Activated CD8-positive, alpha-beta memory T cell treated with anti-CD3 and anti-CD28 coated beads, Interleukin-2, amount 10 ng/mL, durations not matched to agents 7 days and 5 days (primary cell): ENCODE measurements at regions not wholly inside any gene's neighbourhood (a gene's known extent, or its start where the extent isn't known, plus 50 kb on each side); places are given as distances from the start of the nearest gene placed in this dataset.

Experiments used
- ATAC-seq: fragments of 150-1000 bp; cut with Tn5 transposase; one replicate; pipeline ENCODE4 v1.10.0; 2021; ENCODE audit warnings: moderate library complexity
- CTCF ChIA-PET: fragments of 350-600 bp; sonication (Branson Sonifier 250); formaldehyde crosslinking; loops from one replicate; lab custom pipeline; 2021; ENCODE audit warnings: antibody characterized with exemption; lab: Charles Lee
- DNase-seq: peaks from one replicate; pipeline ENCODE4 v3.0.0-alpha.2; 2020
- H3K27ac Mint-ChIP-seq: one replicate; pipeline ENCODE4 v1.8.0; 2021; ENCODE audit warnings: mild to moderate bottlenecking, mixed read lengths
- H3K27me3 Mint-ChIP-seq: one replicate; pipeline ENCODE4 v1.8.0; 2021; ENCODE audit warnings: mixed read lengths
- H3K36me3 Mint-ChIP-seq: one replicate; pipeline ENCODE4 v1.8.0; 2021; ENCODE audit warnings: mild to moderate bottlenecking, mixed read lengths
- H3K4me1 Mint-ChIP-seq: one replicate; pipeline ENCODE4 v1.8.0; 2021; ENCODE audit warnings: mixed read lengths
- H3K4me3 Mint-ChIP-seq: one replicate; pipeline ENCODE4 v1.8.0; 2021; ENCODE audit warnings: mild to moderate bottlenecking, moderate library complexity, mixed read lengths
- H3K9me3 Mint-ChIP-seq: one replicate; pipeline ENCODE4 v1.8.0; 2022; ENCODE audit warnings: low read depth, mixed read lengths

- Mint-ChIP-seq H3K4me3 (no peak overlapping the region), H3K9me3 (peaks cover 4% of the 10 kb centered on the region), H3K27ac (no peak overlapping the region), H3K4me1 (peaks cover 39% of the 10 kb centered on the region), H3K27me3 (no peaks in the 10 kb centered on the region), H3K36me3 (peaks cover 12% of the 10 kb centered on the region)
- CTCF ChIA-PET: interaction anchor here (1.0 to 7.0 kb wide), 3 partner anchors 25 to 53 kb away, joined by 3 to 54 read pairs (median 3); partner anchors contain the start of gene RASGRP1
- ATAC-seq (no peak), DNase-seq (no peak)
These were observed 50.0 kb upstream of the RASGRP1 start for GRCh38 chr15:38614621-38615020.

GRCh38 chr15:38617831-38618230 lies 53.2 kb upstream of the RASGRP1 start:
- Mint-ChIP-seq H3K27me3 (no peaks in the 10 kb centered on the region), H3K27ac (no peak overlapping the region), H3K9me3 (no peaks in the 10 kb centered on the region), H3K36me3 (peaks cover 8% of the 10 kb centered on the region), H3K4me1 (peaks cover 7% of the 10 kb centered on the region), H3K4me3 (no peak overlapping the region)
- CTCF ChIA-PET: interaction anchor here (1.4 to 2.8 kb wide), 2 partner anchors 9 to 54 kb away, joined by 6 to 10 read pairs; partner anchors contain the start of gene RASGRP1
- ATAC-seq (no peak), DNase-seq (no peak)

- Mint-ChIP-seq H3K4me1 (peaks cover 5% of the 10 kb centered on the region), H3K36me3 (peaks cover 8% of the 10 kb centered on the region), H3K27me3 (no peaks in the 10 kb centered on the region), H3K4me3 (no peak overlapping the region), H3K9me3 (no peaks in the 10 kb centered on the region), H3K27ac (no peak overlapping the region)
- no peak for DNase-seq
- CTCF ChIA-PET: interaction anchor here (0.6 to 2.8 kb wide), 4 partner anchors 8 to 178 kb away, joined by 3 to 10 read pairs (median 4); partner anchors contain the start of gene RASGRP1
- ATAC-seq: no peak
These were observed 53.8 kb upstream of the RASGRP1 start for GRCh38 chr15:38618242-38618955.

GRCh38 chr15:38620098-38620497 lies 55.5 kb upstream of the RASGRP1 start:
- Mint-ChIP-seq H3K27me3 (no peaks in the 10 kb centered on the region), H3K4me1 (peaks cover 12% of the 10 kb centered on the region), H3K4me3 (no peak overlapping the region), H3K36me3 (peaks cover 6% of the 10 kb centered on the region), H3K27ac (no peak overlapping the region), H3K9me3 (no peaks in the 10 kb centered on the region)
- ATAC-seq (no peak), DNase-seq (no peak)
- CTCF ChIA-PET: interaction anchor here (1.4 kb wide), 1 partner anchor 23 kb away, joined by 3 read pairs; no protein-coding TSS in a partner anchor

- no peak for DNase-seq
- peaks cover 6% of the 10 kb centered on the region for H3K36me3 Mint-ChIP-seq
- H3K4me1 Mint-ChIP-seq: peaks cover 12% of the 10 kb centered on the region
- no peak for ATAC-seq
- H3K27ac Mint-ChIP-seq: no peak overlapping the region
- no peaks in the 10 kb centered on the region for H3K27me3 Mint-ChIP-seq
- CTCF ChIA-PET: interaction anchor here (1.3 to 1.4 kb wide), 2 partner anchors 22 kb away, joined by 3 read pairs; no protein-coding TSS in a partner anchor
- H3K9me3 Mint-ChIP-seq: peaks cover 2% of the 10 kb centered on the region
- no peak overlapping the region for H3K4me3 Mint-ChIP-seq
These were observed 56.4 kb upstream of the RASGRP1 start for GRCh38 chr15:38620851-38621594.

- Mint-ChIP-seq H3K9me3 (peaks cover 2% of the 10 kb centered on the region), H3K4me3 (no peak overlapping the region), H3K4me1 (peaks cover 22% of the 10 kb centered on the region), H3K36me3 (peaks cover 8% of the 10 kb centered on the region), H3K27me3 (no peaks in the 10 kb centered on the region), H3K27ac (no peak overlapping the region)
- DNase-seq: no peak
- CTCF ChIA-PET: interaction anchor here (1.3 to 2.2 kb wide), 2 partner anchors 9 to 21 kb away, joined by 3 to 4 read pairs; no protein-coding TSS in a partner anchor
- ATAC-seq: no peak
These were observed 57.7 kb upstream of the RASGRP1 start for GRCh38 chr15:38622304-38622703.

GRCh38 chr15:38622908-38623307 lies 58.3 kb upstream of the RASGRP1 start:
- Mint-ChIP-seq H3K4me3 (no peak overlapping the region), H3K36me3 (peaks cover 4% of the 10 kb centered on the region), H3K27ac (no peak overlapping the region), H3K9me3 (peaks cover 2% of the 10 kb centered on the region), H3K27me3 (no peaks in the 10 kb centered on the region), H3K4me1 (peaks cover 22% of the 10 kb centered on the region)
- CTCF ChIA-PET: interaction anchor here (2.2 kb wide), 1 partner anchor 10 kb away, joined by 4 read pairs; no protein-coding TSS in a partner anchor
- ATAC-seq (no peak), DNase-seq (no peak)

GRCh38 chr15:38623744-38624143 lies 59.1 kb upstream of the RASGRP1 start:
- ATAC-seq: no peak
- DNase-seq: no peak
- H3K36me3 Mint-ChIP-seq: peaks cover 4% of the 10 kb centered on the region
- no peak overlapping the region for H3K27ac Mint-ChIP-seq
- no peaks in the 10 kb centered on the region for H3K27me3 Mint-ChIP-seq
- peaks cover 22% of the 10 kb centered on the region for H3K4me1 Mint-ChIP-seq
- peaks cover 2% of the 10 kb centered on the region for H3K9me3 Mint-ChIP-seq
- CTCF ChIA-PET: interaction anchor here (0.9 to 2.2 kb wide), 5 partner anchors 11 to 60 kb away, joined by 3 to 7 read pairs (median 4); partner anchors contain the start of gene RASGRP1
- no peak overlapping the region for H3K4me3 Mint-ChIP-seq

GRCh38 chr15:38624244-38625205 lies 59.9 kb upstream of the RASGRP1 start:
- ATAC-seq (no peak), DNase-seq (no peak)
- H3K4me1 Mint-ChIP-seq: peaks cover 26% of the 10 kb centered on the region
- no peaks in the 10 kb centered on the region for H3K27me3 Mint-ChIP-seq
- H3K27ac Mint-ChIP-seq: no peak overlapping the region
- peaks cover 2% of the 10 kb centered on the region for H3K9me3 Mint-ChIP-seq
- peaks cover 4% of the 10 kb centered on the region for H3K36me3 Mint-ChIP-seq
- CTCF ChIA-PET: interaction anchor here (0.9 to 2.2 kb wide), 7 partner anchors 11 to 61 kb away, joined by 3 to 7 read pairs (median 4); partner anchors contain the start of gene RASGRP1
- H3K4me3 Mint-ChIP-seq: no peak overlapping the region

GRCh38 chr15:38625886-38626285 lies 61.3 kb upstream of the RASGRP1 start:
- CTCF ChIA-PET: interaction anchor here (0.6 to 1.9 kb wide), 8 partner anchors 10 to 73 kb away, joined by 3 to 7 read pairs (median 3); no protein-coding TSS in a partner anchor
- Mint-ChIP-seq H3K4me3 (no peak overlapping the region), H3K36me3 (peaks cover 4% of the 10 kb centered on the region), H3K9me3 (peaks cover 2% of the 10 kb centered on the region), H3K27ac (no peak overlapping the region), H3K4me1 (peaks cover 31% of the 10 kb centered on the region), H3K27me3 (no peaks in the 10 kb centered on the region)
- no peak for ATAC-seq
- DNase-seq: no peak

- no peak for ATAC-seq
- Mint-ChIP-seq H3K27me3 (no peaks in the 10 kb centered on the region), H3K4me3 (no peak overlapping the region), H3K4me1 (peaks cover 37% of the 10 kb centered on the region), H3K36me3 (peaks cover 4% of the 10 kb centered on the region), H3K27ac (no peak overlapping the region), H3K9me3 (peaks cover 2% of the 10 kb centered on the region)
- DNase-seq: no peak
- CTCF ChIA-PET: interaction anchor here (0.6 to 1.9 kb wide), 12 partner anchors 9 to 1161 kb away, joined by 3 to 7 read pairs (median 3); no protein-coding TSS in a partner anchor
These were observed 61.9 kb upstream of the RASGRP1 start for GRCh38 chr15:38626443-38627050.
